Effector memory CD4-positive, alpha-beta T cell (primary cell): ENCODE measurements at regions not wholly inside any gene's neighbourhood (a gene's known extent, or its start where the extent isn't known, plus 50 kb on each side); places are given as distances from the start of the nearest gene placed in this dataset.

Experiments used
- DNase-seq, 3 donors: peaks; one replicate each; pipeline ENCODE4 v3.0.0-alpha.2; 2020
- H3K27ac ChIP-seq: 2 replicates; pipeline ENCODE4 v1.7.0; 2013; ENCODE audit warnings: mild to moderate bottlenecking, low read length, moderate library complexity; ENCODE audit not compliant: insufficient read depth, poor library complexity, severe bottlenecking
- H3K27me3 ChIP-seq: replicated peaks from 2 replicates; pipeline ENCODE4 v1.7.0; 2013; ENCODE audit warnings: mild to moderate bottlenecking, low read length; ENCODE audit not compliant: insufficient read depth, control insufficient read depth, poor library complexity, severe bottlenecking
- H3K36me3 ChIP-seq: 2 replicates; pipeline ENCODE4 v1.7.0; 2013; ENCODE audit warnings: mild to moderate bottlenecking, low read length, moderate library complexity; ENCODE audit not compliant: control insufficient read depth, insufficient read depth
- H3K4me1 ChIP-seq: 2 replicates; pipeline ENCODE4 v1.7.0; 2013; ENCODE audit warnings: low read length, mild to moderate bottlenecking; ENCODE audit not compliant: control insufficient read depth, insufficient read depth, poor library complexity, severe bottlenecking
- H3K4me3 ChIP-seq: 2 replicates; pipeline ENCODE4 v1.7.0; 2013; ENCODE audit warnings: low read length, low read depth, mild to moderate bottlenecking; ENCODE audit not compliant: insufficient read depth, poor library complexity, severe bottlenecking
- H3K9me3 ChIP-seq: 2 replicates; pipeline ENCODE4 v1.7.0; 2013; ENCODE audit warnings: mild to moderate bottlenecking, low read length, moderate library complexity; ENCODE audit not compliant: control insufficient read depth

DNA sequence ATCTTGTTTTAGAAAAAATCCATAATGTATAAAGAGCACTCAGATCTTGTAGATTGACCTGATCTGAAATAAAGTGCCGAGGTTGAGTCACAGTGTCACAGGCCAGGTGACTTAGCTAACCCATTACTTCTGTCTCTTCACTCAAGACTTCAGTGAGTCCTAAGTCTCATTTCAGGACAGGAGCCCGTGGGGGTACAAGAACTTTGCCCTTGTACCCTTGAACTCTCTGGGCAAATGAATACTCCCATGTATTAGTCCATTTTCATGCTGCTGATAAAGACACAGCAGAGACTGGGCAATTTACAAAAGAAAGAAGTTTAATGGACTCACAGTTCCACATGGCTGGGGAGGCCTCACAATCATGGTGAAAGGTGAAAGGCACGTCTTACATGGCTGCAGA lies 160.2 kb downstream of the ZPLD1 start:
- no peak for DNase-seq
- no peak overlapping the region for H3K27ac ChIP-seq
- H3K4me3 ChIP-seq = no peak overlapping the region
- no peaks in the 10 kb centered on the region for H3K27me3 ChIP-seq
- no peaks in the 10 kb centered on the region for H3K36me3 ChIP-seq
- H3K4me1 ChIP-seq = no peaks in the 10 kb centered on the region
- no peaks in the 10 kb centered on the region for H3K9me3 ChIP-seq

- no peaks in the 10 kb centered on the region for H3K4me1 ChIP-seq
- H3K27ac ChIP-seq = no peak overlapping the region
- H3K4me3 ChIP-seq = no peak overlapping the region
- no peaks in the 10 kb centered on the region for H3K27me3 ChIP-seq
- no peak for DNase-seq
- no peaks in the 10 kb centered on the region for H3K36me3 ChIP-seq
- H3K9me3 ChIP-seq = no peaks in the 10 kb centered on the region
Observed at GRCh38 chr3:102599819-102600576, 165.2 kb downstream of the ZPLD1 start.

DNA sequence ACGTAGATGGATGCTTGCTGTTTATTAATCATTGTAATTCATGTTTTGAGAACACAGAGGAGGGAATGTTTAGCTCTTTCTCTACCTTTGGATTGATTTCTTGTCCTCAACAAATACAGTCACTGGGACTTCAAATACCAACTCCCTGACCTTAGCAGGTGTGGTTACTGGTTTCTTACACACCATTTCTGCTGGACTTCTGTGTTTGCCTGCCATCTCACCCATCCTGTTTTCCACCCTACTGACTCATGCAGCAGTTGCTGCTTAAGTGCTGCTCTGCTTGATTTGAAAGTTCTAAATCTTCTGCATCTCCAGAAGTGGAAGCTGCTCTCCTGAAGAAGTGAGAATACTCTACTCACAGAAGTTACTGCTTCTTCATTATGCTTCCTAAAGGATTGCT lies 170.3 kb downstream of the ZPLD1 start:
- Histone ChIP-seq H3K27ac (no peak overlapping the region), H3K9me3 (no peaks in the 10 kb centered on the region)

GRCh38 chr3:102608875-102609274 lies 174.1 kb downstream of the ZPLD1 start:
- Histone ChIP-seq H3K27me3 (no peaks in the 10 kb centered on the region), H3K9me3 (no peaks in the 10 kb centered on the region), H3K27ac (no peak overlapping the region), H3K4me3 (no peak overlapping the region), H3K36me3 (no peaks in the 10 kb centered on the region), H3K4me1 (no peaks in the 10 kb centered on the region)
- DNase-seq = no peak

More for the DNA sequence above, 170.3 kb downstream of the ZPLD1 start:
- H3K27me3 ChIP-seq = no peaks in the 10 kb centered on the region
- DNase-seq = no peak
- no peak overlapping the region for H3K4me3 ChIP-seq
- H3K4me1 ChIP-seq = no peaks in the 10 kb centered on the region
- H3K36me3 ChIP-seq = no peaks in the 10 kb centered on the region

DNA sequence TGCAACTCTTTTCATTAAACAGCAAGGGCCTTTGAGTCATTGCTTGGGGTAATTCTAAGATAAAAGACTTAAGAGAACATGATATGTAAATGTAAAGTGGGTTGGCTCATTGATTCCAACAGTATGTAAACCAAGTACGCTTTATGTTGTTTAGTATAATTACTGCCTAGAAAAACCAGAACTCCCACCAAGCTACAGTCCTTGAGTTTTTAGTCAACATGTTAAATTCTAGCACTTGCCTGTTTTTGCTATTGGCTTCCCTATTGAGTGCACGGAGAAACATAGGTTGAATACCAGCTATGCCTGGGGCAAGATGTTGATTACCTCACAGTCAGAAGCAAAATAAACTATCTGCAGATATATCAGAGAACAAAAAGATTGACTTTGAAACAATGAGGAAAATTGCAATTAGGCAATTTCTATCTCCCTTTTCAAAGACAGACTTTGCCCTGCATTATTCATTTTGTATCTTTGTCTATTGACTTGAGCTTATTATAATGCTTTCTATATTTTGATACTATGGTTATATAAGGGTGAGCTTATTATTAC lies 179.3 kb downstream of the ZPLD1 start:
- no peaks in the 10 kb centered on the region for H3K27me3 ChIP-seq
- no peaks in the 10 kb centered on the region for H3K36me3 ChIP-seq
- no peak overlapping the region for H3K27ac ChIP-seq
- H3K4me1 ChIP-seq = no peaks in the 10 kb centered on the region
- no peak for DNase-seq
- no peaks in the 10 kb centered on the region for H3K9me3 ChIP-seq
- no peak overlapping the region for H3K4me3 ChIP-seq

DNA sequence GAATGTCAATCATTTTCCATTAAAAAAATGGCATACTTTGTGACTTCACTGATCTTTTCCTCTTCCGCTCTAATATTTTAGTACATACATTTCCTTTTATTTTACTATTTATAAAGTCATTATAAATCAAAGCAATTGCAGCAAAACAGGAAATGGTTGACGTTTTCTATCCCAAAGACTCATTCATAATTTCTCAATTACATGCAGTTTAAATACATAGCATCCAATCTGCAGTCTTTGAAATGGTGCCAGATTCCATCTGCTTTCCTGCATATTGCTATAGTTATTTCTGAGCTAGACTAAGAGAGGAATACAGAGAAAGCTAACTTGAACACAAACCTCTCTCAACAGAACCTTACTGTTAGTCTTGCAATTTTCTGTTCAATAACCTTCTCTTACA lies 179.8 kb downstream of the ZPLD1 start:
- Histone ChIP-seq H3K9me3 (no peaks in the 10 kb centered on the region), H3K27ac (no peak overlapping the region), H3K36me3 (no peaks in the 10 kb centered on the region), H3K4me3 (no peak overlapping the region), H3K27me3 (no peaks in the 10 kb centered on the region), H3K4me1 (no peaks in the 10 kb centered on the region)
- no peak for DNase-seq

GRCh38 chr3:102617381-102617780 lies 182.6 kb downstream of the ZPLD1 start:
- H3K27ac ChIP-seq = no peak overlapping the region
- no peaks in the 10 kb centered on the region for H3K4me1 ChIP-seq
- DNase-seq = no peak
- H3K27me3 ChIP-seq = no peaks in the 10 kb centered on the region
- H3K4me3 ChIP-seq = no peak overlapping the region
- no peaks in the 10 kb centered on the region for H3K9me3 ChIP-seq
- no peaks in the 10 kb centered on the region for H3K36me3 ChIP-seq

GRCh38 chr3:102619361-102619760 lies 184.5 kb downstream of the ZPLD1 start:
- Histone ChIP-seq H3K9me3 (no peaks in the 10 kb centered on the region), H3K4me1 (no peaks in the 10 kb centered on the region), H3K27ac (no peak overlapping the region), H3K4me3 (no peak overlapping the region), H3K27me3 (no peaks in the 10 kb centered on the region), H3K36me3 (no peaks in the 10 kb centered on the region)
- DNase-seq = no peak

DNA sequence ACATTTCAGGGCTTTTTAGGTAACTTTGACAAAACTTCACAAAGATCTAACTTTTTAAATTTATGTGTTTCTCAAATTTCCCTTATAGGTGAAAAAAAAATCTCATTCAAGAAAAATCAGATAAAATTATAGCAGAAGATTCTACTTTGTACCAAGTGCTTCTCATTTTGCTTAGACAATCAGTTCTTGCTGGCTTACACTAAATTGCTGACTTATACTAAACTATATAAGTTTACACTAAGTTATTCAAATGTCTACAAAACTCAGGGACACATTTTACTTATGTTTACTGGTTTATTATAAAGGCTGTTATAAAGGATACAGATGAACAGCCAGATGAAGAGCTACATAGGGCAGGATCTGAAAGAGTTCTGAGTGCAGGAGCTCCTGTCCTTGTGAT lies 195.1 kb downstream of the ZPLD1 start:
- Histone ChIP-seq H3K4me3 (no peak overlapping the region), H3K4me1 (no peaks in the 10 kb centered on the region), H3K36me3 (no peaks in the 10 kb centered on the region), H3K27ac (no peak overlapping the region), H3K27me3 (no peaks in the 10 kb centered on the region), H3K9me3 (no peaks in the 10 kb centered on the region)
- no peak for DNase-seq

GRCh38 chr3:102630531-102630930 lies 195.7 kb downstream of the ZPLD1 start:
- H3K27ac ChIP-seq = no peak overlapping the region
- H3K9me3 ChIP-seq = no peaks in the 10 kb centered on the region
- H3K4me1 ChIP-seq = no peaks in the 10 kb centered on the region
- no peak for DNase-seq
- no peaks in the 10 kb centered on the region for H3K27me3 ChIP-seq
- H3K36me3 ChIP-seq = no peaks in the 10 kb centered on the region
- no peak overlapping the region for H3K4me3 ChIP-seq
